ENCODE measurements at regions not wholly inside any gene's neighbourhood (a gene's known extent, or its start where the extent isn't known, plus 50 kb on each side); places are given as distances from the start of the nearest gene placed in this dataset.

DNA sequence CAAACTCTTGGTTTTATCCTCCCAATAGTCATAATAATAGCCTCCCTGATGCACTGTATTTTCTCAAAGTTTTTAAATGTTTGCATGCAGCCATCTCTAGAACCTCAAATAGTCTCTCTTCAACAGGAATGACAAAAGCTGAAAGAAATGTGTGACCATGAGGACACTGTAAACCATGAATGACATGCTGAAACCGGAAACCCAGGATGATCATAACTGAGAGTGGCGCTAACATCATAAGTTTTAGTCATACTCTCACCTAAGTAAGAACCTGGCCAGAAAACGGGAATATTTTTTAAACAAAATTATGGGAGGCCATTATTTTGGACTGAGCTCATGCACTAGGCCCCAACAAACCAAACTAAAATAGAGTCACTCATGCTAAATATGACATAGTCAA is 278.4 kb upstream of the STXBP5 start:
- no peaks in the 10 kb centered on the region for H3K4me1 ChIP-seq (ENCODE audit: control insufficient read depth in 4 of 4, insufficient read depth in 4 of 4, low read length in 3 of 4)
- H3K36me3 ChIP-seq (ENCODE audit: control insufficient read depth in 4 of 4, insufficient read depth in 3 of 4, low read depth in 1 of 4, low read length in 3 of 4) = no peaks in the 10 kb centered on the region
- H3K27ac ChIP-seq (ENCODE audit: low read depth in 1 of 2, low read length in 2 of 2) = no peak overlapping the region
- 91% methylated on average over 3 of the region's 3 CpGs for WGBS
- H3K9me3 ChIP-seq (ENCODE audit: control insufficient read depth in 4 of 4, low read length in 3 of 4) = no peaks in the 10 kb centered on the region
- H3K27me3 ChIP-seq (ENCODE audit: control insufficient read depth in 4 of 4, insufficient read depth in 4 of 4, low read length in 3 of 4) = no peaks in the 10 kb centered on the region
- H3K4me3 ChIP-seq (ENCODE audit: low read depth in 1 of 3, low read length in 3 of 3) = no peak overlapping the region
- no peak for TF ChIP-seq TAF1 (conservative IDR thresholded peaks at IDR 0.05)
- TF ChIP-seq HNF4G (IDR thresholded peaks at IDR 0.05) = no peak
- TF ChIP-seq, protein P1, sequence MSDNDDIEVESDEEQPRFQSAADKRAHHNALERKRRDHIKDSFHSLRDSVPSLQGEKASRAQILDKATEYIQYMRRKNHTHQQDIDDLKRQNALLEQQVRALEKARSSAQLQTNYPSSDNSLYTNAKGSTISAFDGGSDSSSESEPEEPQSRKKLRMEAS (IDR thresholded peaks at IDR 0.05) = no peak
- TF ChIP-seq, protein P2, sequence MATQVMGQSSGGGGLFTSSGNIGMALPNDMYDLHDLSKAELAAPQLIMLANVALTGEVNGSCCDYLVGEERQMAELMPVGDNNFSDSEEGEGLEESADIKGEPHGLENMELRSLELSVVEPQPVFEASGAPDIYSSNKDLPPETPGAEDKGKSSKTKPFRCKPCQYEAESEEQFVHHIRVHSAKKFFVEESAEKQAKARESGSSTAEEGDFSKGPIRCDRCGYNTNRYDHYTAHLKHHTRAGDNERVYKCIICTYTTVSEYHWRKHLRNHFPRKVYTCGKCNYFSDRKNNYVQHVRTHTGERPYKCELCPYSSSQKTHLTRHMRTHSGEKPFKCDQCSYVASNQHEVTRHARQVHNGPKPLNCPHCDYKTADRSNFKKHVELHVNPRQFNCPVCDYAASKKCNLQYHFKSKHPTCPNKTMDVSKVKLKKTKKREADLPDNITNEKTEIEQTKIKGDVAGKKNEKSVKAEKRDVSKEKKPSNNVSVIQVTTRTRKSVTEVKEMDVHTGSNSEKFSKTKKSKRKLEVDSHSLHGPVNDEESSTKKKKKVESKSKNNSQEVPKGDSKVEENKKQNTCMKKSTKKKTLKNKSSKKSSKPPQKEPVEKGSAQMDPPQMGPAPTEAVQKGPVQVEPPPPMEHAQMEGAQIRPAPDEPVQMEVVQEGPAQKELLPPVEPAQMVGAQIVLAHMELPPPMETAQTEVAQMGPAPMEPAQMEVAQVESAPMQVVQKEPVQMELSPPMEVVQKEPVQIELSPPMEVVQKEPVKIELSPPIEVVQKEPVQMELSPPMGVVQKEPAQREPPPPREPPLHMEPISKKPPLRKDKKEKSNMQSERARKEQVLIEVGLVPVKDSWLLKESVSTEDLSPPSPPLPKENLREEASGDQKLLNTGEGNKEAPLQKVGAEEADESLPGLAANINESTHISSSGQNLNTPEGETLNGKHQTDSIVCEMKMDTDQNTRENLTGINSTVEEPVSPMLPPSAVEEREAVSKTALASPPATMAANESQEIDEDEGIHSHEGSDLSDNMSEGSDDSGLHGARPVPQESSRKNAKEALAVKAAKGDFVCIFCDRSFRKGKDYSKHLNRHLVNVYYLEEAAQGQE (IDR thresholded peaks at IDR 0.05) = no peak
- TF ChIP-seq EGR1 (IDR thresholded peaks at IDR 0.05; ENCODE audit: low read depth in 2 of 2) = no peak
- no peak for TF ChIP-seq FOXA2 (IDR thresholded peaks at IDR 0.05)
- TF ChIP-seq HNF4A (conservative IDR thresholded peaks at IDR 0.05) = no peak
- TF ChIP-seq JUND (IDR thresholded peaks at IDR 0.05) = no peak
- TF ChIP-seq NR2F2 (IDR thresholded peaks at IDR 0.05) = no peak
- TF ChIP-seq, protein P3, sequence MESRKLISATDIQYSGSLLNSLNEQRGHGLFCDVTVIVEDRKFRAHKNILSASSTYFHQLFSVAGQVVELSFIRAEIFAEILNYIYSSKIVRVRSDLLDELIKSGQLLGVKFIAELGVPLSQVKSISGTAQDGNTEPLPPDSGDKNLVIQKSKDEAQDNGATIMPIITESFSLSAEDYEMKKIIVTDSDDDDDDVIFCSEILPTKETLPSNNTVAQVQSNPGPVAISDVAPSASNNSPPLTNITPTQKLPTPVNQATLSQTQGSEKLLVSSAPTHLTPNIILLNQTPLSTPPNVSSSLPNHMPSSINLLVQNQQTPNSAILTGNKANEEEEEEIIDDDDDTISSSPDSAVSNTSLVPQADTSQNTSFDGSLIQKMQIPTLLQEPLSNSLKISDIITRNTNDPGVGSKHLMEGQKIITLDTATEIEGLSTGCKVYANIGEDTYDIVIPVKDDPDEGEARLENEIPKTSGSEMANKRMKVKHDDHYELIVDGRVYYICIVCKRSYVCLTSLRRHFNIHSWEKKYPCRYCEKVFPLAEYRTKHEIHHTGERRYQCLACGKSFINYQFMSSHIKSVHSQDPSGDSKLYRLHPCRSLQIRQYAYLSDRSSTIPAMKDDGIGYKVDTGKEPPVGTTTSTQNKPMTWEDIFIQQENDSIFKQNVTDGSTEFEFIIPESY (IDR thresholded peaks at IDR 0.05) = no peak
- DNase-seq (ENCODE audit: low spot score) = no peak
- no peak overlapping the region for H3K9ac ChIP-seq (ENCODE audit: low read depth in 1 of 2, low read length in 2 of 2)

DNA sequence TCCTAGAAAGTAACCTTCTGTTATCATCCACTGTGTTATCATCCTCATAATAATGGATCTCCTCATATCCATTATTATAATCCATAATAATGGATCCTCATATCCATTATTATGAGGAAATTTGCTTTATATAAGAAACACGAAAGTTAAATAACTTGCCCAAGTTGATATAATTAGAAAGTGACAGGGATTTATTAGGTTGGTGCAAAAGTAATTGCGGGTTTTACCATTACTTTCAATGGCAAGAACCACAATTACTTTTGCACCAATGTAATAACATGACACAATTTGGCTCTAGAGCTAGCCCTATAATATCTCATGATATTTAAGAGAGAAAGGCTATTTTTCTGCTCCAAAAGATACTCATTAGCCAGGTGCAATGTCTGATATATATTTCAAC is 275.7 kb upstream of the STXBP5 start:
- TF ChIP-seq HNF4A (conservative IDR thresholded peaks at IDR 0.05) (no peak), GABPA (IDR thresholded peaks at IDR 0.05 in 1 of 2, conservative IDR thresholded peaks at IDR 0.05 in 1 of 2) (no peak), RAD21 (IDR thresholded peaks at IDR 0.05) (no peak), EGR1 (IDR thresholded peaks at IDR 0.05; ENCODE audit: low read depth in 2 of 2) (no peak), JUND (IDR thresholded peaks at IDR 0.05) (no peak), SP1 (IDR thresholded peaks at IDR 0.05) (no peak), RXRA (IDR thresholded peaks at IDR 0.05) (no peak)
- TF ChIP-seq, protein P3 (IDR thresholded peaks at IDR 0.05) = no peak
- TF ChIP-seq, protein P1 (IDR thresholded peaks at IDR 0.05) = no peak
- TF ChIP-seq, protein P4, sequence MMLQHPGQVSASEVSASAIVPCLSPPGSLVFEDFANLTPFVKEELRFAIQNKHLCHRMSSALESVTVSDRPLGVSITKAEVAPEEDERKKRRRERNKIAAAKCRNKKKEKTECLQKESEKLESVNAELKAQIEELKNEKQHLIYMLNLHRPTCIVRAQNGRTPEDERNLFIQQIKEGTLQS (IDR thresholded peaks at IDR 0.05) = no peak
- WGBS = 87% methylated on average over 2 of the region's 2 CpGs
- no peak overlapping the region for H3K4me3 ChIP-seq (ENCODE audit: low read depth in 1 of 3, low read length in 3 of 3)
- H3K9ac ChIP-seq (ENCODE audit: low read depth in 1 of 2, low read length in 2 of 2) = no peak overlapping the region
- H3K36me3 ChIP-seq (ENCODE audit: control insufficient read depth in 4 of 4, insufficient read depth in 3 of 4, low read depth in 1 of 4, low read length in 3 of 4) = no peaks in the 10 kb centered on the region
- no peak overlapping the region for H3K27ac ChIP-seq (ENCODE audit: low read depth in 1 of 2, low read length in 2 of 2)
- no peaks in the 10 kb centered on the region for H3K27me3 ChIP-seq (ENCODE audit: control insufficient read depth in 4 of 4, insufficient read depth in 4 of 4, low read length in 3 of 4)
- DNase-seq (ENCODE audit: low spot score) = no peak
- no peaks in the 10 kb centered on the region for H3K9me3 ChIP-seq (ENCODE audit: control insufficient read depth in 4 of 4, low read length in 3 of 4)
- H3K4me1 ChIP-seq (ENCODE audit: control insufficient read depth in 4 of 4, insufficient read depth in 4 of 4, low read length in 3 of 4) = no peaks in the 10 kb centered on the region
